Vagina (tissue), 2 donors: ENCODE measurements at regions not wholly inside any gene's neighbourhood (a gene's known extent, or its start where the extent isn't known, plus 50 kb on each side); places are given as distances from the start of the nearest gene placed in this dataset.
"Not testable (repeated sequence)": the region's sequence is repeated elsewhere in the genome, so short reads cannot be mapped to it uniquely, and the experiment has no call there.

ENCODE experiments used
- POLR2A ChIP-seq, 2 donors: fragments of 450-650 bp; IDR thresholded peaks; one replicate each; pipeline ENCODE4 v1.6.1; 2017; ENCODE audit warnings: antibody characterized with exemption in 2 of 2, mild to moderate bottlenecking in 2 of 2, moderate library complexity in 2 of 2
- POLR2AphosphoS5 ChIP-seq, 2 donors: sonication (generic); formaldehyde crosslinking; IDR thresholded peaks; one replicate each; pipeline ENCODE4 v1.9.0; 2017; ENCODE audit warnings: antibody characterized with exemption in 2 of 2, mild to moderate bottlenecking in 2 of 2, low read depth in 1 of 2; ENCODE audit not compliant: insufficient read depth in 1 of 2

GRCh38 chr5:82532075-82532474, 253.9 kb upstream of the RPS23 start:
- not testable (repeated sequence) for TF ChIP-seq POLR2AphosphoS5 (IDR thresholded peaks at IDR 0.05; ENCODE audit: insufficient read depth in 1 of 2, low read depth in 1 of 2); POLR2A (IDR thresholded peaks at IDR 0.05)
